D721Med (cell line): ENCODE measurements at regions not wholly inside any gene's neighbourhood (a gene's known extent, or its start where the extent isn't known, plus 50 kb on each side); places are given as distances from the start of the nearest gene placed in this dataset.
"Not testable (repeated sequence)": the region's sequence is repeated elsewhere in the genome, so short reads cannot be mapped to it uniquely, and the experiment has no call there.

Experiments used
- DNase-seq: peaks from one replicate; pipeline ENCODE4 v3.0.0; 2011; ENCODE audit warnings: low spot score; ENCODE audit not compliant: insufficient read length
- FAIRE-seq: peaks from 2 replicates; lab custom pipeline; 2011; peaks lifted over from hg19 to GRCh38; lab: Jason Lieb, UNC
- TF ChIP-seq, protein P1 (sequence below): IDR thresholded peaks from 2 replicates; pipeline ENCODE4 v1.5.1; 2012; ENCODE audit warnings: mild to moderate bottlenecking, control low read depth; ENCODE audit not compliant: insufficient read depth; ENCODE audit errors: missing control alignments

DNA sequence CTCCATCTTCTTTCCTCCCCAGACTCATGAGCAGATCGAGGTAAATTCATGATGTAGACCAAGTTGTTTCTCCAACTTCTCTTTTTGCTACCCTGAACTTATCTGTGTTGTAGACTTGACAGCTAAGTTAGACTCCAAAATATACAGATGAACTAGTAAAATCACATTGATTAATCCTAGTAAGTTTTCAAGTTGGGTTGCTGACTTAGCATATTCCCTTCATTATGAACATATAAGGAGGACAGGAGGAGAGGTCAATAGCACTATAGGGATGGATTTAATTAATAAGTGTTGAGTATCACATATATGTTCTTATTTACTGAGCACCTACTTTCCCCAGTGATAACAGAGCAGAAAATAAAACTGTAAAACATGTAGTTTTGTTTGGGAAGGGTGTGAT lies 227.3 kb downstream of the TINAG start:
- TF ChIP-seq, protein P1, sequence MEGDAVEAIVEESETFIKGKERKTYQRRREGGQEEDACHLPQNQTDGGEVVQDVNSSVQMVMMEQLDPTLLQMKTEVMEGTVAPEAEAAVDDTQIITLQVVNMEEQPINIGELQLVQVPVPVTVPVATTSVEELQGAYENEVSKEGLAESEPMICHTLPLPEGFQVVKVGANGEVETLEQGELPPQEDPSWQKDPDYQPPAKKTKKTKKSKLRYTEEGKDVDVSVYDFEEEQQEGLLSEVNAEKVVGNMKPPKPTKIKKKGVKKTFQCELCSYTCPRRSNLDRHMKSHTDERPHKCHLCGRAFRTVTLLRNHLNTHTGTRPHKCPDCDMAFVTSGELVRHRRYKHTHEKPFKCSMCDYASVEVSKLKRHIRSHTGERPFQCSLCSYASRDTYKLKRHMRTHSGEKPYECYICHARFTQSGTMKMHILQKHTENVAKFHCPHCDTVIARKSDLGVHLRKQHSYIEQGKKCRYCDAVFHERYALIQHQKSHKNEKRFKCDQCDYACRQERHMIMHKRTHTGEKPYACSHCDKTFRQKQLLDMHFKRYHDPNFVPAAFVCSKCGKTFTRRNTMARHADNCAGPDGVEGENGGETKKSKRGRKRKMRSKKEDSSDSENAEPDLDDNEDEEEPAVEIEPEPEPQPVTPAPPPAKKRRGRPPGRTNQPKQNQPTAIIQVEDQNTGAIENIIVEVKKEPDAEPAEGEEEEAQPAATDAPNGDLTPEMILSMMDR: no peak
- FAIRE-seq: no peak
- DNase-seq: no peak

DNA sequence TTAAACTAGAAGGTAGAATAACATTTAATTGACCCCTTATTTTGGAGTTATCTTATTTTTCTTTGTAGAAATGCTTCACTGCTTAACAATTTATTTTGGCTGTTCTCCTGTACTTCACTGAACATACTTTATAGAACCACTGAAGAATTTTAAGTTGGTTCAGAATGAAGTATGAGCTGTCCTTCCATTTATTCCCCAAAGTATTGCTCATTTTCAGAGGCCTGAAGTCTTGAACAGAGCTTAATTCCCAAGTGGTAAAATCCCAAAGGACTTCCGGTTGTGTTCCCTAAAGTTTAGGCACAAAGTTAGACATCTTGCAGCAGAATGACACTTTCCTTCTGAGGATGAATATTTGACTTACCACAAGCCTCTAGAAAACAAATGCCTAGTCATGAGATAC lies 233.3 kb downstream of the TINAG start:
- FAIRE-seq (no peak), DNase-seq (no peak)
- TF ChIP-seq, protein P1: no peak

DNA sequence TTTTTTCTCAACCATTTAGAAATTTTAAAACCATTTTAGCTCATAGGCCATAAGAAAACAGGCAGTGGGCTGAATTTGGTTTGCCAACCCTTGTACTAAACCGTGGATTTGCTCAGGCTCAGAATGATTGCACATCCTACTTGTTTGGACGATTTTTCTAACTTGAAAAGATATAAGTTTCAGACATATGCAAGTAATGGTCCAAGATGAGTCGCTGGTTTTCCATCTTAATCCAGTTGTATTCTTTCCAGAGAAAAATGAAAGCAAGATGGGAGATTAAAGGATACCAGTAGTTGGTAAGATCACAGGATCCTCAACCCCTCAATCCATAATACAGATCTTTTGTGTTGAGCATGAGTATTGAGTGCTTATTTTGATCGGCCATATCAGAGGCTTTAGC lies 250.9 kb downstream of the TINAG start:
- DNase-seq: no peak
- TF ChIP-seq, protein P1: no peak
- FAIRE-seq: no peak

DNA sequence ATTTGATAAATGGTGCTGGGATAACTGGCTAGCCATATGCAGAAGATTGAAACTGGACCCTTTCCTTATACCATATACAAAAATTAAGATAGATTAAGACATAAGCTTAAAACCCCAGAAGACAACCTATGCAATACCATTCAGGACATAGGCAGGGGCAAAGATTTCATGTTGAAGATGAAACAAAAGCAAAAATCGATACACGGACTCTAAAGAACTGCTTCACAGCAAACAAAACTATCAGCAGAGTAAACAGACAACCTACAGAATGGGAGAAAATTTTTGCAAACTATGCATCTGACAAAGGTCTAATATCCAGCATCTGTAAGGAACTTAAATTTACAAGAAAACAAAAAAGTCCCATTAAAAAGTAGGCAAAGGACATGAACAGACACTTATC lies 255.9 kb downstream of the TINAG start:
- FAIRE-seq, DNase-seq: not testable (repeated sequence)

DNA sequence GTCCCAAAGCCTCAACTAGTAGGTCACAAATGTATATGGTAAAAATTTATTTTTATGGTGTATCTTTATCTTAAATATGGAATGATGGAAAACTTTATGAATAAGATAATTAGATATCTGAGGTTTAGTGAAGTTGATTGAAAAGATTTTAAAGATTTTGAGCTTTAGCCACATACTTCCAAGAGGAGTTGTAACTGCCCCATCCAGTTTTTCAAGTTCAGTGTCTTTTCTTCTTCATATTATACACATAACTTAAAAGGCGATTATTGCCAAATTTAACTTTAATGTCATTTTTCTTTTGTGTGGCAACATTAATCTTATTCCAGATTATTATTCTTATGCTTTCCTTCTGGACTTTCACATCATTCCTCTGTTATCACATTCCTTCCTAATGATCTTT lies 266.4 kb downstream of the TINAG start:
- FAIRE-seq (no peak), DNase-seq (no peak)
- TF ChIP-seq, protein P1: no peak

DNA sequence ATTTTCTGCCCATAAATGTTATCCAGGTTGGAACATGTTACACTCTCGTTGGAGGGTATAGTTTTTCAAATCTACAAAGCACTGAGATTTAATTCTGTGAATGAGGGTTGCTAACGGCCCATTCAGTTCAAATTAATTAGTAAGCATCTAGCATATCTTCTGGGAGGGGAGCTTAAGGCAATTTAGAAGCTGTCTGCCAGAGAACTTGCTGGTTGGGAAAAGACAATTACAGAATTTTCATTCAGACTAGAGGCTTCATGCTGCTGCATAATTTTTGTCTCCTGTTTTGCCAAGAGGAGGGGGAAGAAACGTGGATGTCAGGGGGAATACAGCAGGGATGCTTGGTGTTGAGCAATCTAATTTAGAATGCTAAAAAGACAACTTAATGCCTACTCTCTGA lies 268.3 kb upstream of the FAM83B start:
- FAIRE-seq (no peak), DNase-seq (no peak)
- TF ChIP-seq, protein P1: no peak

DNA sequence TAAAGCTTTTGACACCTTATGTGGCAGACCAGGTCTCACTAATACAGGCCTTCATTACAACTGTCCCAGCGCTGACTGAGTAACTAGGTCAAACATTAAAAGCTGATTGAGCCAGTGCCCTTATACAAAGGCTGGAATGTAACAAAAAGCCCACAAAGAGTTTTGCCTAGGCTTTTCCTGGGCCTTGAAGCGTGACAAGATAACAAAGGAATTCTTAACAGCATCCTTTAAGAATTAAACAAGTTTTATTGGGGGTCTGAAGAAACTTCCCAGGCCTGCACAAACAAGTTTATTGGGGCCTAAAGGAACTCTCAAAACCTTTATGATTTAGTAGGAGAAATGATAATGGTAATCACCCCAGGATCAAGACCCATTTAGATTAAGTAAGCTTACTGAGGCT lies 267.6 kb upstream of the FAM83B start:
- TF ChIP-seq, protein P1: no peak
- no peak for FAIRE-seq
- DNase-seq: no peak

DNA sequence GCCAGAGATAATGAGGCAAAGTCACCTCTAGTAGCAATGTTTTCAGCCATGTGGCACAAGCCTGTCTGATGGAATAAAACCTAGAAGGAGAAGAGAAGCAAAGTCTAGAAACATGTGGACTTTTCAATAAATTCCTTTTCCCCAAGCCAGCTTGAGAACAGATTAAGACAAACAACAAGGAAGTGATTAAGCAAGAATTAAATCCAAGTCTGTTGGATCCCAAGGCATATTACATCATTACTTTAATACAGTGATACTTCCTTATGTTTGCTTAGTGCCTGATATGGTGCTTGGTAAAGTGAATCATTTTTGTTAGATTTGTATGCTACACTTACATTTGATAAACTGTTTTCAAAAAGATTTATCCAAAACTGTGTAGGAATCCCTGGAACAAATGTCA lies 260.3 kb upstream of the FAM83B start:
- DNase-seq: no peak
- TF ChIP-seq, protein P1: no peak
- peak; percentile 82 for FAIRE-seq
